WERI-Rb-1 (cell line): ENCODE measurements at regions not wholly inside any gene's neighbourhood (a gene's known extent, or its start where the extent isn't known, plus 50 kb on each side); places are given as distances from the start of the nearest gene placed in this dataset.

Experiments used
- DNase-seq: peaks from one replicate; pipeline ENCODE4 v3.0.0-alpha.2; 2020
- H3K27ac ChIP-seq: fragments of 250-450 bp; sonication (Bioruptor Pico); 2 replicates; pipeline ENCODE4 v1.5.1; 2020; ENCODE audit warnings: mild to moderate bottlenecking, moderate library complexity
- H3K27me3 ChIP-seq: fragments of 250-450 bp; sonication (Bioruptor Pico); 2 replicates; pipeline ENCODE4 v1.5.1; 2021; ENCODE audit warnings: mild to moderate bottlenecking, low read depth, moderate library complexity; ENCODE audit not compliant: insufficient read depth, severe bottlenecking
- H3K36me3 ChIP-seq: fragments of 250-450 bp; sonication (Bioruptor Pico); 2 replicates; pipeline ENCODE4 v1.5.1; 2020; ENCODE audit warnings: mild to moderate bottlenecking, moderate library complexity
- H3K4me3 ChIP-seq: 2 replicates; pipeline ENCODE4 v1.5.1; 2011; ENCODE audit warnings: low read depth, mild to moderate bottlenecking, control low read depth, low read length
- H3K9me3 ChIP-seq: fragments of 250-450 bp; sonication (Bioruptor Pico); 2 replicates; pipeline ENCODE4 v1.5.1; 2021; ENCODE audit warnings: mild to moderate bottlenecking, moderate library complexity; ENCODE audit not compliant: severe bottlenecking
- TF ChIP-seq, protein P1 (sequence below): IDR thresholded peaks from 2 replicates; pipeline ENCODE4 v1.5.1; 2011; ENCODE audit warnings: low read depth, mild to moderate bottlenecking, control low read depth, inconsistent platforms, low read length

DNA sequence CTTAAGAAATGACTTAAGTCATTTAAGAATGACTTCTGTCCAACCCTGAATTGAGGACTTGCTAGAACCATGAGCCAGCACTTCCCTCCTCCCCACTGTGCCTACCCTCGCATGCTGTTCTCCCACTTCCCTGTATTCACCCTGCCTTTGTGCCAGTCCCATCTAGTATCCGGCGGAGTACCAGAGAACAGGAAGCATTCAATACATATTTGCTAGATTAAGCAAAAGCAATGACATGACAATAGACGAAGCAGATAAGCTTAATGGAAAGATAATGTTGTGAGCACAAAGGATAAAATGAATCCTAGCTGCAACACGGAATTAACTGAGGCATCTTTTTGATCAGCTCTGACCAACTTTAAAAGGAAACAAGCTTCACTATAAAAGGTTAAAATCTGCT is 328.5 kb downstream of the TDRD15 start:
- no peaks in the 10 kb centered on the region for H3K27me3 ChIP-seq
- DNase-seq, result no peak
- no peaks in the 10 kb centered on the region for H3K9me3 ChIP-seq
- TF ChIP-seq, protein P1, sequence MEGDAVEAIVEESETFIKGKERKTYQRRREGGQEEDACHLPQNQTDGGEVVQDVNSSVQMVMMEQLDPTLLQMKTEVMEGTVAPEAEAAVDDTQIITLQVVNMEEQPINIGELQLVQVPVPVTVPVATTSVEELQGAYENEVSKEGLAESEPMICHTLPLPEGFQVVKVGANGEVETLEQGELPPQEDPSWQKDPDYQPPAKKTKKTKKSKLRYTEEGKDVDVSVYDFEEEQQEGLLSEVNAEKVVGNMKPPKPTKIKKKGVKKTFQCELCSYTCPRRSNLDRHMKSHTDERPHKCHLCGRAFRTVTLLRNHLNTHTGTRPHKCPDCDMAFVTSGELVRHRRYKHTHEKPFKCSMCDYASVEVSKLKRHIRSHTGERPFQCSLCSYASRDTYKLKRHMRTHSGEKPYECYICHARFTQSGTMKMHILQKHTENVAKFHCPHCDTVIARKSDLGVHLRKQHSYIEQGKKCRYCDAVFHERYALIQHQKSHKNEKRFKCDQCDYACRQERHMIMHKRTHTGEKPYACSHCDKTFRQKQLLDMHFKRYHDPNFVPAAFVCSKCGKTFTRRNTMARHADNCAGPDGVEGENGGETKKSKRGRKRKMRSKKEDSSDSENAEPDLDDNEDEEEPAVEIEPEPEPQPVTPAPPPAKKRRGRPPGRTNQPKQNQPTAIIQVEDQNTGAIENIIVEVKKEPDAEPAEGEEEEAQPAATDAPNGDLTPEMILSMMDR, result no peak
- H3K27ac ChIP-seq, result no peak overlapping the region
- no peak overlapping the region for H3K4me3 ChIP-seq
- no peaks in the 10 kb centered on the region for H3K36me3 ChIP-seq

DNA sequence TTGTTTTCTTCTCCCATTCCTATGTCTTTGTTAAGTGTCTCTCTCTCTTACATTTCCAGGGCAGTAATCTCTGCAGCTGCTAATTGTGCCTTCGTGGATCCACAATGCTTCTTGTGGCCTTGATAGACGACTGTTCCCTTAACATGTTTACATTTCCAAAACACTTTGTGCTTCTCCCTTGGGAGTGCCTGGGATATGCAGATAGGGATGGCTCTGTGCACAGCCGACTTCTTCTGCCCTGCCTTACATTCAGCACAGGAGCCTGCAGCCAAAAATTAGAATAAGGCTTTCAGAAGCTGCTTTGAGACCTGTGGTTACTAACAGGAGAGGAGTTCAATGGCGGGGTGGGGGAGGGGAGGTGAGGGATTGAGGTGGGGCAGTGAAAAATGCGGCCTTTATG is 328.9 kb downstream of the TDRD15 start:
- no peaks in the 10 kb centered on the region for H3K27me3 ChIP-seq
- TF ChIP-seq, protein P1, result no peak
- H3K36me3 ChIP-seq, result no peaks in the 10 kb centered on the region
- no peak for DNase-seq
- H3K27ac ChIP-seq, result no peak overlapping the region
- H3K4me3 ChIP-seq, result no peak overlapping the region
- H3K9me3 ChIP-seq, result no peaks in the 10 kb centered on the region

DNA sequence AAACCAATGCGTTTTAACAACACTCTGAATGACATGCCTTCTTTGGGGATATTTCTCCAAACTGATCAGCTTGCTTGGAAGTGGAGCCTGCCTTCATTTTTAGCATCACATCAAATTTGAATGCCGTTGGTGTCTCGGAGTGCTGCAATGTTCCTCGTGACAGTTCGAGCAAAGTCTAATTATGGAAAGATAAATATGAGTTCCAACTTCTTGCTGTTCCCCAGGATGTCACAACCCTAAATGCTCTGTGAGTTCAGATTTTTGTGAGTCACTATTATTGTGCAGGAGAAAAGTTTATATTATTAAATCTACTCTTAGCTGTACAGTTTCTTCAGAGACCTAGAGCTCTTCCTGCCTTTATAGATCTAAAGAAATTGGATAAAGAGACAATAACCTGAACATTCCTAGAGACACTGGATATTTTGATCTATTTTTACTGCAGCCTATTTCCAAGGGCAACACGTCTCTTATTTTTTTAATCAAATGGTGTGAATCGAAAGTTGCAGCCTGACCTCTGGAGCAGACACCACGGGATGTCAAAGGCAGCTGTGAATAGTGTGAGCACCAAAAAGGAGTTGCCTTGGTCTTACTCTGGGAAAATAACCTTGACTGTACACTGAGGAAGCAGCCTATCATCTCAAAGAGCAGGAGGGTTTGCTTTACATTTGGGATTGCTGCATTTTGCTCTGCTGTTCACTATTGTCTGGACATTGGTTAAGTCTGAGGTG is 330.1 kb downstream of the TDRD15 start:
- no peak overlapping the region for H3K27ac ChIP-seq
- DNase-seq, result no peak
- no peaks in the 10 kb centered on the region for H3K9me3 ChIP-seq
- H3K36me3 ChIP-seq, result no peaks in the 10 kb centered on the region
- H3K4me3 ChIP-seq, result no peak overlapping the region
- TF ChIP-seq, protein P1, result no peak
- H3K27me3 ChIP-seq, result no peaks in the 10 kb centered on the region

DNA sequence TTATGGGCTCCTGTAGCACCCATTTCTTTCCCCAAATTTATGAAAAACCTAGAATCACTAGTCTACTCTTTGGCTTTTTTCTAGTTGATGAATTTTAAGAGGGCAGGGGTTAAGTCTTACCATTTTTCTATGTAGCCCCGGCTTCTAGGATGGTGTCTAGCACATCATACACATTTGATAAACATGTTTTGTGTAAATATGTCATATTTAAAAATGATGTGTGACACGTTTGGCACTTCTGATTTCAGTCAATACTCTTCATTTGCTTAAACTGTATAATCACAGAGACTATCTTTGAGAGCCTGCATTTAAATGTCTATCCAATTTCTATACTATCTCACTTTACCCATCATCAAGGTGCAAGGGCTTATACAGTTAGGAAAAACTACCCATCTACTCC is 331.1 kb downstream of the TDRD15 start:
- H3K36me3 ChIP-seq, result no peaks in the 10 kb centered on the region
- DNase-seq, result no peak
- H3K27ac ChIP-seq, result no peak overlapping the region
- TF ChIP-seq, protein P1, result no peak
- H3K4me3 ChIP-seq, result no peak overlapping the region
- H3K9me3 ChIP-seq, result no peaks in the 10 kb centered on the region
- no peaks in the 10 kb centered on the region for H3K27me3 ChIP-seq

DNA sequence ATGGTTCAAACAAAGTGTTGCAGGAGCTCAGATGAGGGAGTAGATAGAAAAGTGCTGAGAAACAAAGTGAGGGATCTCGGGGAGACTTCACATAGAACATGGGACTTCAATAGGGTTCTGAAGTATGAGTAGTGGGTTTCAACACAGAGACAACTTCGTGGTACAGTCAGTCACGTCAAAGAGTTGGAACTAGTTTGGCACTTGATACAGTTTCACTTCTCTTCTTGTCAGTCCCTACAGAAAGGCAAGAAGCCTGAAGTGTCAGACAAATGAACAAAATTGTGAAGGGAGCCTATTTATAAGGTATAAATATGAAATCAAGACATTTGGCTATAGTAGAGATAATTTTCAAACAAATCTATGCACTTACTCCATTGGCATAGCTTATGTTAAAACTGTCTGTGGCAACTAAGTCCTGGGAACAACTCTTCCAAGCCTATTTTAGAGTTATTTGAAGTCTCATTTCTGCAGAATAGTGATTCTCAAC is 338.0 kb downstream of the TDRD15 start:
- no peak for DNase-seq

More for the DNA sequence above, 338.0 kb downstream of the TDRD15 start:
- H3K9me3 ChIP-seq, result no peaks in the 10 kb centered on the region
- TF ChIP-seq, protein P1, result no peak
- H3K4me3 ChIP-seq, result no peak overlapping the region
- H3K36me3 ChIP-seq, result no peaks in the 10 kb centered on the region
- H3K27me3 ChIP-seq, result no peaks in the 10 kb centered on the region
- no peak overlapping the region for H3K27ac ChIP-seq
